Stimulated activated CD8-positive, alpha-beta memory T cell treated with anti-CD3 and anti-CD28 coated beads, Interleukin-12 subunit alpha, Interleukin-12 subunit beta, amount 100 ng/mL, for 1 hour (primary cell): ENCODE measurements at regions not wholly inside any gene's neighbourhood (a gene's known extent, or its start where the extent isn't known, plus 50 kb on each side); places are given as distances from the start of the nearest gene placed in this dataset.
A peak's percentile ranks its signal among the peaks of the same experiment; 100 is the strongest.
"Not testable (repeated sequence)": the region's sequence is repeated elsewhere in the genome, so short reads cannot be mapped to it uniquely, and the experiment has no call there.

Experiments used
- DNase-seq: peaks from one replicate; pipeline ENCODE4 v3.0.0-alpha.2; 2020; ENCODE audit warnings: low read depth

GRCh38 chr13:74289861-74290773 lies 155.9 kb upstream of the KLF12 start:
- no peak for DNase-seq

- DNase-seq = no peak
Observed at GRCh38 chr13:74289107-74289506, 154.9 kb upstream of the KLF12 start.

DNA sequence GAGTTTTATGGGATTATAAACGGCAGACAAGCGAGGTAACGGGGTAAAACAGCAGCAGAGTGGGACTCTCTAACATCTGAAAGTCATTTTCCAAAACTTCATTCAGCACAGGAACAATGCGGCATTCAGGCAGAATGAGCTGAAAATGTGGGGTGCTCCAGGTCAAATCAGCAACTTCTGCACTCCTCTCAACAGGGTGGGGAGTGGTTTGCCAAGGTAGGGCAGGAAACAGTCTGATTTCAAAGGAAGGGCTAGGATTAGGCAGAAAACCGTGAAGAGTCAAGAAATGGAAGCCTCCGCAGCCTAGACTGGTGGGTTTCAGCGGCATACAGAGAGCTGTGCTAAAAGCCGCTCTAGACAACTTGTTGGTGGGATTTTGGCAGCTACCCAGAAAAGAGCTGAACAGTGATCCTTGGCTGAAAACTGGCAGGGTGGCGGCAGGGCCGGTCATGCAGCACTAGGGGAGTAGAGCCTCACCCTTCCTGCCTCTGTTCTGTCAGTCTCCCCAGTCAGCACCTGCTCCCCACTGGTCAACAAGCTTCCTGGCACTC lies 154.2 kb upstream of the KLF12 start:
- no peak for DNase-seq

DNA sequence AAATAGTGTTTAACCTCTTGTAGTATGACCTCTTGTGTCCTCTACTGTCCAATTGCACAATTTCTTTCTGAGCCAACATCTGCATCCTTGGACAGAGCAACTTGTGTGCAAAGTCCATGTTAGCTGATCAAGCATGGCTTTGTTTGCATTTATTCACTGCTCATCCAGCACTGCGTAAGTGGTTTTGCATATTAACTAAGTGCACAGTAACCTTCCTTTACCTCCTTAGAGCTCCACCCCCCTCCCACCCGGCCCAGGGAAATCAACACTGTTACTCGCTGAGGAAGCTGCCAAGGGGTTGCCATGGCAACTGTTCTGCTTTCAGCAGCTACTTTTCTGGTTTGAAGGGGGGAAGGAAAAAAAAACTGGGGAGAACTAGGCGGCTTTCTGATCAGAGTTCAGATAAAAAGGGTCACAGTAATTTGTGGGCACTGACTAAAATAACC lies 153.5 kb upstream of the KLF12 start:
- DNase-seq = peak; percentile 71

DNA sequence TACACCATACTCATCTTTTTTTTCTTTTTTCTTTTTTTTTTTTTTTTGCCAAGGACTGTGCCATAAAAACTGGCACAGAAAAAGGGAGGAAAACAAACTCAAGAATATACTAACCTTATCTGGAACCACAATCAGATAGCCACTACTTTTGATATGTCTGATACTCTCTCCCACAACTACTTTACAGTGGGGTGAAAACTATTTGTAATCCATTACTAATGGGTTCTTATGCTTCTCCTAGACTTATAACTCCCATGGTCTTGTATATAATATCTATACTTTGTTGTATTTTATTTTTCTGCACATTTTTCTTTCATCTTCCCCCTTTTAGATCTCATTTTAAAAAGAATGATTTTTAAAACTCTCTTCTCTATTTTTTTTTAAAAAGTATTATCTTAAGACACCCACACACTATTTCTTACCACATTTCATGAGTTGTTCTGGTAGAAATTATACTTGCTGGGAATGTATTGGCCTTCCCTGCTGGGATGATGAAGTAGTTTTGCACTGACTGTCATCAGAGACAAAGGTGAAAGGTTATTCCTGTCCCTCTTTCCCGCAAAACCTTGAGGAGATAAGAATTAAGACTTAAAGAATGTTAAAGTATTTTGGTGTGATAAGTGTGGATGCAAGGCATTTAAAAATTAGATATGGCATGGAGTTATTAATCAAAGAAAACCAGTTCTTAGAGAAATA lies 146.7 kb upstream of the KLF12 start:
- DNase-seq = no peak

DNA sequence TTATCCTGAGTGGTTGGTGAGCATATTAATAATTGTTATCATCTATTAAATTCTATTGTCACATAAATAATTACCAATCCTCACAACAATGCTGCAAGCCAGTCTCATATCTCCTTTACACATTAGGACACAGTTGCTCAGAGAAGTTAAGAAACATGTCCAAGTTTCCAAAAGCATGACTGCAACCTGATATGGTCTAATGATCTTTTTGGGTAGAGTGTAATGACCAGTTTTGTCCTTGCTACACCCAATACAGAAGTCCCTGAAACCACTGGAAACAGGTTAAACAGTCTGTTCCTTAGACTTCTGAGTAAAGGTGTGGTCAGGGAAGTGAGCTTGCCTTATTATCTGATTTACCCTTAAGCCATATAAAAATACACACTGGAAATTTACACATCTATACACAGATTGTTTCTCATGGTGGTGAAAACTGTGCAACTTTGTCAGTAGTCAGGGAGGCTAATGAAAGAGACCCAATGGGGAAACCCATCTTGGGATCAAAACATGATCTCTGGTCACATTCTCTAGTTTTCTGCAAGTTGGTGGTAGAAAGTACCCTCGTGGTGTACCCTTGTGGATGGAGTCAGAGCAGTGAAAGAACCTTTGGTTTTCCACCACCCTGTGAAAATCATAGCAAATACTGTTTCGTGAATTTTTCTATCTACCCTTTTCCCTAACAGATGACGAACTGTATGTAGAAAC lies 146.0 kb upstream of the KLF12 start:
- DNase-seq = no peak

DNA sequence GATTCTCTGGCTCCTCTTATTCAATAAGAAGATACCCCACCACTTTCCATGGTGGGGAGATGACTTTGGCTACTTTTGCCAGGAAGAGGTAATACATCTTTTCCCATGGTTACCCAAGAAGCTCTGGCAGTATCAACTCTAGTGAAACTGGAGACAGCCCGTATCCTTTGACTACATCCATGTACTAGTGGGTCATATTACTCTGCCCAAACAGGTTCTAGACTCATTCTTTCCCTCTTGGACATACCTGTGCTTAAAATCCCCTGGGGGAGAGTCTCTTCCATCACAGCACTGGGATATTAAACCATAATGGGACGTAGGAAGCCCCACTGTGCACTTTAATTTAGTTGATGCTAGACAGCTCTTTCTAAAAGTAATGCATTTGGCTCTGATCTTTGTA lies 144.7 kb upstream of the KLF12 start:
- DNase-seq = no peak

- DNase-seq = no peak
Observed at GRCh38 chr13:74274916-74275315, 140.7 kb upstream of the KLF12 start.

GRCh38 chr13:74273581-74273980 lies 139.4 kb upstream of the KLF12 start:
- no peak for DNase-seq

DNA sequence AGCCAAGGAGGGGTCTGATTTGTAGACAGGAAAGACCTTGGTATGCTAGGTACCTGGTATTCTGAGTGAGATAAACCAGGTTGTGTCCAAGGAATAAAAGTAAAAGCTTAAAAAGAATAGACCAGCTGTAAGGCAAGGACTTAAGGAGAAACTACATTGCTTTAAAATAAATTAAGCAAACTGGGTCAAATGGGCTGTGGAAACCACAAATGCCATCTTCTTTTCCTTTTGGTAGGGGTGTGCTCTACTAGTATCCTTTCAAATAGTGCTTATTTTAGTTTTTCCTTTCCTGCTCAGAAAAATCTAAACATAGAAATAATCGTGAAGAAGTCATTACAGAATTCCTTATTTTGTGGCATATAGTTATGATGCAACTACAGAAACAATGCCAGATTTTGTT lies 138.6 kb upstream of the KLF12 start:
- DNase-seq = no peak

DNA sequence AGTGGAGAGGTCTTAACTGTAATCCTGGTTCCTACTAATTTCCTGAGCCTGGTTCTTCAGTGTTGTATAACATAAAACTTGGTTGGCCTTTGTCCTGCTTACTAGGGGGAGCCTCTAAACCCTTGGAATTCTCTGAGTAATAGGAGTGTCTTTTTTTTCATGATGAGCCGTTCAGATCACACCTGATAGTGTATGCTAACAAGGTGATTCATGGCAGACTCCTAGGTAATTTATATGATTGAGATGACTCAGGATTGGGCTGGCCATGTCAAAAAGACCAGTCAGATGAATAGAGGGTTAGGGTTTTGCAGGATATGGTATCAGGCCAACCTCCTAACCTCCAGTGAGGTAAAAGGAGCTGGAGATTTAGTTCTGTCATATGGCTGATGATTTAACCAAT lies 135.8 kb upstream of the KLF12 start:
- DNase-seq = no peak

- no peak for DNase-seq
Observed at GRCh38 chr13:74266861-74267260, 132.7 kb upstream of the KLF12 start.

GRCh38 chr13:74266309-74266708 lies 132.1 kb upstream of the KLF12 start:
- no peak for DNase-seq

GRCh38 chr13:74264333-74264732 lies 130.1 kb upstream of the KLF12 start:
- DNase-seq = no peak

DNA sequence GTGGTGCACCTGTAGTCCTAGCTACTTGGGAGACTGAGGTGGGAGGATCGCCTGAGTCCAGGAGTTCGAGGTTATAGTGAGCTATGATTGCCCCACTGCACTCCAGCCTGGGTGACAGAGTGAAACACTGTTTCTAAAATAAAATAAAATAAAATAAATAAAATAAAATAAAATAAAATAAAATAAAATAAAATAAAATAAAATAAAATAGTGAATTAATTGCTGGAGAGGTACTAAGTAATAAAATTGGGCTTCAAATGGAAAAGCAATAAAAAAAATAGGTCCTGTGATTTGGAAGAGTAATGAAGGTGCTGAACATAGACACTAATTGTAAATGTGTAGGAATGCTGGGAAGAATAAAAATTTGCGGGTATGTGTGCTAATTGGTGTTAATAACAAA lies 126.2 kb upstream of the KLF12 start:
- not testable (repeated sequence) for DNase-seq

- DNase-seq = no peak
Observed at GRCh38 chr13:74259641-74260040, 125.4 kb upstream of the KLF12 start.

- DNase-seq = no peak
Observed at GRCh38 chr13:74258961-74259360, 124.8 kb upstream of the KLF12 start.

GRCh38 chr13:74256969-74257368 lies 122.8 kb upstream of the KLF12 start:
- no peak for DNase-seq

DNA sequence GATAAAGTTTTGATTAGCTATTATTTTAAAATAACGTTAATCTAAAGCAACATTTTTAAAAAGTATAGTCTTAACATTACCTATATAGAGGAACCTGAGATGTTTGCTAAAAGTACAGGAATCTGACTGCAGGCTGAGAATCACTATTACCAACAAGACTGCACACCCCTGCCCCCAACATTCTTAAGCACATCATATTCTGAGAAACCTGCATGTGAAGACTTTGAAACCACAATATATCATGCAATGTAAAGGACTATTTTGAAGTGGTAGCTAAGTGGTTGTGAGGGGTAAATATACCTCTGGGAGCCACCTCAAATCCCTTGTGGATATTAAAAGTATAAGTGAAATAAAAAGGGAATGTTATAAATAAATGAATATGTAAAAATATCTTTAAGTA lies 119.0 kb upstream of the KLF12 start:
- no peak for DNase-seq

GRCh38 chr13:74251778-74252519 lies 117.7 kb upstream of the KLF12 start:
- DNase-seq = no peak

DNA sequence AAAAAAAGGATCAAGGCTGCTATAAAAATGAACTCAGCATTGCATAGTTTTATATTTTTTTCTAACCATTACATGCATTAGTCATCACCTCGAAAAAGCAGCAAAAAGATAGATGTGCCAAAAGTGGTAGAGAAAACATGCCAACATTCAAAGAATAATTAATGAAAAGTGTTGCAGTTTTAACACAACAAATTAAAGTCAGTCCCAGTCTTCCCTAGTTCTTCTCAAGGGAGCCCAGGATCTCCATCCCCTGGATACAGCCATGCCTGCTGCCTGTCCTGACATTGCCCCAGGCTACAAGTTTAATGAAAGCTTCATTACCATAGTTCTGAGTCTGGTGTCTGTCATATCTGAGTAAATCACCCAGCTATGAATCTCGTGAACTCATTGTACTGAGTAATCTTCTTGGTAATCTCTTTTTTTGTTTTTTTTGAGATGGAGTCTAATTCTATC lies 116.6 kb upstream of the KLF12 start:
- DNase-seq = no peak

DNA sequence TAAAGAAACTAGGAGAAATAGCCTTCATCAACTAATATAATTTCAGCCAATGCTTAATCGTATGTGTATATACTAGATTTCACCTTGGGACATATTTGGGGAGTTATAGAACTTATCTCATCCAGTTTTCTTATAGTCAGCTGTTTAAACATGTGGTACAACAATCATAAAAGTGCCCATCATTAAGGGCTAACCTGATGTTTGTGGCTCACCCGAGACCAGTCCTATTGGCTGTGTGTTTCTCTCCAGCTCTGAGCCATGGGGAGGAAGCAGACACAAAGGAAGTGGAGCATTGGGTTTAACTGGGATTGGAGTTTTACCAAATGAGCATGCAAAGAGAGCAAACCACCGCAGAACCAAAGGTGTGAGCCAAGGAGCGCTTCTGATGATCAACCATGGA lies 114.3 kb upstream of the KLF12 start:
- DNase-seq = no peak
